ENCODE measurements at regions not wholly inside any gene's neighbourhood (a gene's known extent, or its start where the extent isn't known, plus 50 kb on each side); places are given as distances from the start of the nearest gene placed in this dataset.

- Histone ChIP-seq H3K14ac (ENCODE audit: insufficient read depth, low read length) (no peak overlapping the region), H4K5ac (ENCODE audit: insufficient read length, low read depth, low read length) (no peak overlapping the region), H3K4ac (ENCODE audit: low read depth, low read length) (no peak overlapping the region), H4K91ac (ENCODE audit: insufficient read length, low read depth, low read length) (no peak overlapping the region), H3K4me2 (ENCODE audit: insufficient read depth, insufficient read length, low read length) (no peak overlapping the region), H3K79me1 (ENCODE audit: insufficient read depth, low read depth, low read length, poor library complexity, severe bottlenecking) (no peaks in the 10 kb centered on the region), H2BK20ac (ENCODE audit: low read depth, low read length, poor library complexity, severe bottlenecking) (no peak overlapping the region), H3K27me3 (ENCODE audit: insufficient read depth, low read length) (no peaks in the 10 kb centered on the region), H2AFZ (ENCODE audit: low read length) (no peak overlapping the region), H3K18ac (ENCODE audit: insufficient read length, low read depth, low read length) (no peak overlapping the region), H4K20me1 (ENCODE audit: control insufficient read depth, insufficient read depth, insufficient read length) (no peaks in the 10 kb centered on the region), H3K4me1 (ENCODE audit: insufficient read depth, low read length) (no peaks in the 10 kb centered on the region), H3T11ph (ENCODE audit: low read length) (no peak overlapping the region), H2BK5ac (ENCODE audit: insufficient read length, low read length) (no peak overlapping the region), H3K27ac (ENCODE audit: insufficient read length, low read depth, low read length) (no peak overlapping the region), H3K9ac (ENCODE audit: extremely low read depth, insufficient read length, low read length) (no peak overlapping the region), H3K23me2 (ENCODE audit: insufficient read length, low read depth, low read length, poor library complexity, severe bottlenecking) (no peaks in the 10 kb centered on the region), H2BK120ac (ENCODE audit: low read depth, low read length, poor library complexity, severe bottlenecking) (no peak overlapping the region), H3K9me3 (ENCODE audit: control insufficient read depth, low read depth, low read length) (no peaks in the 10 kb centered on the region), H2BK15ac (ENCODE audit: low read depth, low read length) (no peak overlapping the region), H2BK12ac (ENCODE audit: insufficient read length, low read depth, low read length) (no peak overlapping the region), H2AK5ac (ENCODE audit: insufficient read length, low read length) (no peak overlapping the region), H3K23ac (ENCODE audit: insufficient read length, low read depth, low read length) (no peak overlapping the region), H4K8ac (replicated peaks; ENCODE audit: insufficient read length, low read depth, low read length) (no peak overlapping the region), H3K79me2 (ENCODE audit: insufficient read depth, low read length) (no peaks in the 10 kb centered on the region), H3K56ac (ENCODE audit: insufficient read length, low read depth, low read length) (no peak overlapping the region)
- H3K4me1 Mint-ChIP-seq: peaks cover 5 to 8% of the 10 kb centered on the region in 2 experiments
- H3K27me3 Mint-ChIP-seq (ENCODE audit: low read depth): no peaks in the 10 kb centered on the region
- H3K27ac Mint-ChIP-seq: no peak overlapping the region
- peaks cover 4 to 5% of the 10 kb centered on the region in 2 experiments; a peak in 3 of 5 replicates for H3K9me3 Mint-ChIP-seq
- H3K36me3 Mint-ChIP-seq (ENCODE audit: insufficient read depth in 1 of 3, low read depth in 3 of 3): peaks cover 0 to 5% (median 0%) of the 10 kb centered on the region in 3 experiments; a peak in 3 of 7 replicates
- DNase-seq: no peak
- TF ChIP-seq CTCF (conservative IDR thresholded peaks at IDR 0.05): no peak
- no peak overlapping the region for H3K4me3 Mint-ChIP-seq
These were observed 259.4 kb downstream of the HRH4 start for GRCh38 chr18:24719791-24720190.
